Gastroesophageal sphincter (tissue), 4 donors: ENCODE measurements at regions not wholly inside any gene's neighbourhood (a gene's known extent, or its start where the extent isn't known, plus 50 kb on each side); places are given as distances from the start of the nearest gene placed in this dataset.

Experiments
- ATAC-seq: fragments of 150-250 bp; one replicate; pipeline ENCODE4 v1.9.1; 2016; ENCODE audit warnings: mild to moderate bottlenecking, moderate library complexity
- H3K27ac ChIP-seq, 4 donors: fragments of 200-600 bp; sonication (generic) in 3 of 4; 1 replicate in 3 of 4; 2 replicates in 1 of 4; pipeline ENCODE4 v1.5.1; 2016 to 2019
- H3K27me3 ChIP-seq: fragments of 200-600 bp; sonication (generic); one replicate; pipeline ENCODE4 v1.5.1; 2019
- H3K36me3 ChIP-seq, 2 donors: fragments of 200-600 bp; sonication (generic); one replicate each; pipeline ENCODE4 v1.5.1; 2019; ENCODE audit warnings: control low read depth in 1 of 2
- H3K4me1 ChIP-seq, 3 donors: fragments of 200-600 bp; sonication (generic); 1 replicate in 2 of 3; 2 replicates in 1 of 3; pipeline ENCODE4 v1.5.1; 2016 to 2019; ENCODE audit warnings: control low read depth in 2 of 3
- H3K4me3 ChIP-seq, 2 donors: fragments of 200-600 bp; sonication (generic); one replicate each; pipeline ENCODE4 v1.5.1; 2019; ENCODE audit warnings: mild to moderate bottlenecking in 1 of 2, moderate library complexity in 1 of 2
- H3K9me3 ChIP-seq, 3 donors: fragments of 200-600 bp; sonication (generic); one replicate each; pipeline ENCODE4 v1.5.1; 2017 to 2019; ENCODE audit warnings: control low read depth in 2 of 3
- EP300 ChIP-seq: sonication (generic); formaldehyde crosslinking; IDR thresholded peaks from one replicate; pipeline ENCODE4 v1.6.1; 2017; ENCODE audit warnings: antibody characterized with exemption, mild to moderate bottlenecking
- POLR2A ChIP-seq, 2 donors: fragments of 450-650 bp; IDR thresholded peaks; one replicate each; pipeline ENCODE4 v1.6.1; 2017; ENCODE audit warnings: antibody characterized with exemption in 2 of 2, mild to moderate bottlenecking in 2 of 2, moderate library complexity in 1 of 2
- POLR2AphosphoS5 ChIP-seq: sonication (generic); formaldehyde crosslinking; IDR thresholded peaks from one replicate; pipeline ENCODE4 v1.6.1; 2017; ENCODE audit warnings: antibody characterized with exemption
- WGBS, 2 donors: methylation state at CpG; one replicate each; pipeline ENCODE4 v1.1.5; 2018; ENCODE audit warnings: low coverage in 1 of 2; 5-methylcytosine and 5-hydroxymethylcytosine counted together
- TF ChIP-seq, protein P1 (sequence below), 4 experiments: fragments of 200-600 bp in 2 of 4; fragments of 450-650 bp in 2 of 4; sonication (generic) in 1 of 4; IDR thresholded peaks; one replicate each; pipeline ENCODE4 v1.5.1; 2017 to 2019; ENCODE audit warnings: antibody characterized with exemption in 4 of 4, mild to moderate bottlenecking in 2 of 4, moderate library complexity in 2 of 4

DNA sequence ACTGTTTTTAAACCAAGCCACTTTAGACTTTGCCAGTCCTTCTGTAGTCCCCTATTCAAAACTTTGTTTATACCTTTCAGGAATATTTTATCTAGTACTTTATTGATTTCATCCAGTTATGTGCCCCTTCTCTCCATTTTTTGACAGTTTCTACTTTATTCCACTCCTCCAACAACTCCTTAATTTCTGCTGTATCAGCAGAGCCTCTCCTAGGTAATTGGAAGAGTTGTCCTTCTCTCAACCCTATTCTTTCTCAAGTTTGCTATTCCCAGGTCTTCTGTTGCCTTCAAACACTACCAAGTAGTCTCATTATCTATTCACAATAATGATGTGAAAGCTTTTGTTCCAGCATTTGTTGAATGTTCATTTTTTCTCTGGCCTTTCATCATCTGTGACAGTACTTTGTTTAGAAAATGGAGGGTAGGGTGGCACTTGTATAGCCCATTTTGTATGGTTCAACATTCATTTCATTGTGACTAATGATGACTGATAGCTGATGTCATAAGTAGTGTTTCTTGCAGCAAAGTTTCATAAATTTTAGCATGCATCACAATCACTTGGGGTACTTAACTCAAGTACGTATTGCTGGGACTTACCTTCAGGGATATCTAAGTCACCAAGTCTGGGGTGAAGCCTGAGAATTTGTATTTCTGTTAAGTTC lies 204.4 kb upstream of the DMRT1 start:
- Histone ChIP-seq H3K4me1 (peaks cover under 1 to 10% (median 2%) of the 10 kb centered on the region in 3 donors), H3K27me3 (no peaks in the 10 kb centered on the region), H3K4me3 (no peak overlapping the region), H3K9me3 (no peaks in the 10 kb centered on the region), H3K36me3 (no peaks in the 10 kb centered on the region), H3K27ac (no peak overlapping the region)
- WGBS, 2 donors = 88 to 100% methylated on average over 1 of the region's 1 CpG
- TF ChIP-seq, protein P1, sequence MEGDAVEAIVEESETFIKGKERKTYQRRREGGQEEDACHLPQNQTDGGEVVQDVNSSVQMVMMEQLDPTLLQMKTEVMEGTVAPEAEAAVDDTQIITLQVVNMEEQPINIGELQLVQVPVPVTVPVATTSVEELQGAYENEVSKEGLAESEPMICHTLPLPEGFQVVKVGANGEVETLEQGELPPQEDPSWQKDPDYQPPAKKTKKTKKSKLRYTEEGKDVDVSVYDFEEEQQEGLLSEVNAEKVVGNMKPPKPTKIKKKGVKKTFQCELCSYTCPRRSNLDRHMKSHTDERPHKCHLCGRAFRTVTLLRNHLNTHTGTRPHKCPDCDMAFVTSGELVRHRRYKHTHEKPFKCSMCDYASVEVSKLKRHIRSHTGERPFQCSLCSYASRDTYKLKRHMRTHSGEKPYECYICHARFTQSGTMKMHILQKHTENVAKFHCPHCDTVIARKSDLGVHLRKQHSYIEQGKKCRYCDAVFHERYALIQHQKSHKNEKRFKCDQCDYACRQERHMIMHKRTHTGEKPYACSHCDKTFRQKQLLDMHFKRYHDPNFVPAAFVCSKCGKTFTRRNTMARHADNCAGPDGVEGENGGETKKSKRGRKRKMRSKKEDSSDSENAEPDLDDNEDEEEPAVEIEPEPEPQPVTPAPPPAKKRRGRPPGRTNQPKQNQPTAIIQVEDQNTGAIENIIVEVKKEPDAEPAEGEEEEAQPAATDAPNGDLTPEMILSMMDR (IDR thresholded peaks at IDR 0.05) = no peak
- TF ChIP-seq EP300 = no peak
- no peak for TF ChIP-seq POLR2A (IDR thresholded peaks at IDR 0.05)
- no peak for TF ChIP-seq POLR2AphosphoS5
- ATAC-seq = no peak

DNA sequence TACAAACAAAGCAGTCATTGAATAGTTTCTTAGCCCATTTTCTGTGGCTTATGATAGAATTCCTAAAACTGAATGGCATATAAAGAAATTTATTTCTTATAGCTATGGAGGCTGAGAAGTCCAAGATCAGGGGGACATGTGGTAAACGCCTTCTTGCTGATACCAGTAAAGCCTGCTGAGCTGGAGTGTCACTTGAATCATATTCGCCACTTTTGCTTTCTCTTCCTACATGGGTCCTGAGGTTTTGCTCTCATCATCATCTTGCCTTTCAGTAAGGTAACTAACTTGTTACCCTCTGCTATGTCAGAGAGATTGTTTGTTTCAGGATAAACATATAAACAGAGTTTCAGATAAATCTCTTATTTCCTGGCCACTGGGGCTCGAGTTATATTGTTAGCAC lies 203.3 kb upstream of the DMRT1 start:
- no peak overlapping the region for H3K4me3 ChIP-seq
- H3K27ac ChIP-seq = no peak overlapping the region
- no peaks in the 10 kb centered on the region for H3K9me3 ChIP-seq
- TF ChIP-seq POLR2A (IDR thresholded peaks at IDR 0.05) (no peak), EP300 (no peak), POLR2AphosphoS5 (no peak)
- TF ChIP-seq, protein P1 (IDR thresholded peaks at IDR 0.05) = no peak
- no peak for ATAC-seq
- peaks cover 7 to 19% (median 12%) of the 10 kb centered on the region in 3 donors for H3K4me1 ChIP-seq
- H3K27me3 ChIP-seq = no peaks in the 10 kb centered on the region
- 79 to 91% methylated on average over 3 of the region's 3 CpGs for WGBS, 2 donors
- no peaks in the 10 kb centered on the region for H3K36me3 ChIP-seq

DNA sequence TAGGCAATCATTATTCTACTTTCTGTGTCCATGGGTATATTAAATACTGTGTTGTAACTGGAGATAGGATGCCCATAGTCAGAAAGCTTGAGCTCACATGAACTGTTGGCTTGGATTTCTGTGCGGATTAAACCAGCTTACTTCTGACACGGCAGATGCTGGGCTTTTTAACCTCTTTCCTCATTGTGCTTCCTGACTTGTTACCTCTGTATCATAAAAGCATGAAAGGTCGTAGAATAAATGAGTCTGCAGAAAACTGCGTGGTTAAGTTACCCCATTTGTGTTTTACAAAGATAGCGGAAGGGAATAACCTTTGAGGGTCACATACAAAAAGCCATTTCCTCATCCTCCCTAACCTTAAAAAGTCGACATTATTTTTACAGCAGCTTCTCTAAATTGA lies 199.5 kb upstream of the DMRT1 start:
- Histone ChIP-seq H3K4me1 (peaks cover 7 to 19% (median 12%) of the 10 kb centered on the region in 3 donors), H3K27me3 (no peaks in the 10 kb centered on the region), H3K9me3 (no peaks in the 10 kb centered on the region), H3K36me3 (no peaks in the 10 kb centered on the region), H3K4me3 (no peak overlapping the region), H3K27ac (peak overlapping the region; percentile 21 to 63 (median 60))
- no peak for ATAC-seq
- TF ChIP-seq POLR2A (IDR thresholded peaks at IDR 0.05) (no peak), EP300 (no peak), POLR2AphosphoS5 (peak; percentile 29)
- 38 to 61% methylated on average over 4 to 6 of the region's 6 CpGs for WGBS, 2 donors

DNA sequence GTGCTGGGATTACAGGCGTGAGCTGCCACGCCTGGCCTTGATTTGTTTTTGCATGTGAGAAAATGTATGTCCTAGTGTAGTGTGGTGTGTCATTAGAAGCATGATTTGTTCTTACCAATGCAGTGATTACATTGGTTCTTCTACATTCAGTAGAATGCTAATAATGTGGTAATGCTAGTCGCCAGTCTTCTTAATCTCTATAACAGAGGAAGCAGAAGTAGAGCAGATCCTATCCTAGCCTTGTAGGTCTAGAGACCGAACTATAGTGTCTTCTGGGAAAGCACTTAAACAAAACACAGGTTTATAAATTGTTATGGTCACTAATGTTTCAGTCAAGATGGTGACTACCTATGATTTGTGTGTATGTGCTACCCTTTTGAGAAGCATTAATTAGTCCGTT lies 197.5 kb upstream of the DMRT1 start:
- no peak for ATAC-seq
- Histone ChIP-seq H3K27ac (no peak overlapping the region), H3K4me1 (peaks cover 7 to 25% (median 12%) of the 10 kb centered on the region in 3 donors), H3K36me3 (no peaks in the 10 kb centered on the region), H3K27me3 (no peaks in the 10 kb centered on the region), H3K4me3 (no peak overlapping the region), H3K9me3 (no peaks in the 10 kb centered on the region)
- WGBS, 2 donors = 96 to 97% methylated on average over 3 to 5 of the region's 5 CpGs
- no peak for TF ChIP-seq POLR2A (IDR thresholded peaks at IDR 0.05)
- TF ChIP-seq, protein P1 (IDR thresholded peaks at IDR 0.05) = no peak
- TF ChIP-seq POLR2AphosphoS5 = no peak
- no peak for TF ChIP-seq EP300

DNA sequence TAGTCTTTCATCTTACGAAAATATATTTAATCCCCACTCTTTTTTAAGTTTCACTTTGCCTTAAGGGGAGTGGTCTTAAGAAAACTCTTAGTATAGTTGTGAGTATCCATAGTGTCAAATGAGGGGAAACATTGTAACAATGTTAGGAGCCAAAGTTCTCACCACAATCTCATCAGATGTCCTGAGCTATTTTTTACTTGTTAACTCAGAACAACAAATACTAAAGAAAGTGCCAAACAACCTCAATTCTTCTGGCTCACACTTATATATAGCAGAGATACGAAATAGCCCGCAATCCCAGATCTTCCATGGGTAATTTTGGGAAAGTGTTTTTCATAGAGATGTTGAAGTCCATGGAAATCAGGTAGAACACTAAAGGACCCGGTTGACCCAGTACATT lies 194.0 kb upstream of the DMRT1 start:
- H3K9me3 ChIP-seq = no peaks in the 10 kb centered on the region
- TF ChIP-seq EP300 (no peak), POLR2AphosphoS5 (no peak), POLR2A (IDR thresholded peaks at IDR 0.05) (no peak)
- TF ChIP-seq, protein P1 (IDR thresholded peaks at IDR 0.05) = no peak
- H3K4me1 ChIP-seq = peaks cover 8 to 37% (median 18%) of the 10 kb centered on the region in 3 donors
- WGBS, 2 donors = 88 to 96% methylated on average over 4 of the region's 4 CpGs
- no peak overlapping the region for H3K4me3 ChIP-seq
- no peaks in the 10 kb centered on the region for H3K36me3 ChIP-seq
- H3K27me3 ChIP-seq = no peaks in the 10 kb centered on the region
- no peak for ATAC-seq
- H3K27ac ChIP-seq = no peak overlapping the region
